H1 (cell line): ENCODE measurements at regions not wholly inside any gene's neighbourhood (a gene's known extent, or its start where the extent isn't known, plus 50 kb on each side); places are given as distances from the start of the nearest gene placed in this dataset.

Experiments used
- CEBPB ChIP-seq: IDR thresholded peaks from 2 replicates; pipeline ENCODE4 v1.6.1; 2012; ENCODE audit warnings: low read depth, low read length
- CHD1 ChIP-seq: IDR thresholded peaks from 2 replicates; pipeline ENCODE4 v1.6.1; 2012; ENCODE audit warnings: low read depth, low read length, improper control_type of control experiment
- CREB1 ChIP-seq: IDR thresholded peaks from 2 replicates; pipeline ENCODE4 v1.6.1; 2012; ENCODE audit warnings: inconsistent platforms
- EZH2 ChIP-seq: fragments of 200-600 bp; sonication (generic); IDR thresholded peaks from 2 replicates; pipeline ENCODE4 v1.7.1; 2012; ENCODE audit warnings: low read depth, mild to moderate bottlenecking, moderate library complexity, low read length, inconsistent platforms; ENCODE audit not compliant: severe bottlenecking
- FOSL1 ChIP-seq: IDR thresholded peaks from 2 replicates; pipeline ENCODE4 v1.6.1; 2011; ENCODE audit warnings: mild to moderate bottlenecking, low read depth, low read length, moderate library complexity; ENCODE audit not compliant: insufficient read depth
- JUN ChIP-seq: IDR thresholded peaks from 2 replicates; pipeline ENCODE4 v1.6.1; 2011; ENCODE audit warnings: low read depth, mild to moderate bottlenecking, improper control_type of control experiment, low read length
- POLR2A ChIP-seq, 2 experiments: IDR thresholded peaks; 1 replicate in 1 of 2; 2 replicates in 1 of 2; pipeline ENCODE4 v1.6.1; 2011; ENCODE audit warnings: low read depth in 2 of 2, low read length in 2 of 2, mild to moderate bottlenecking in 2 of 2; ENCODE audit errors: control extremely low read depth in 1 of 2
- POLR2AphosphoS5 ChIP-seq: IDR thresholded peaks from 2 replicates; pipeline ENCODE4 v1.6.1; 2011; ENCODE audit warnings: low read depth, low read length
- SP2 ChIP-seq: IDR thresholded peaks from 2 replicates; pipeline ENCODE4 v1.6.1; 2012; ENCODE audit warnings: mild to moderate bottlenecking, low read length, inconsistent platforms
- SP4 ChIP-seq: IDR thresholded peaks from 2 replicates; pipeline ENCODE4 v1.6.1; 2012; ENCODE audit warnings: low read length, inconsistent platforms
- TEAD4 ChIP-seq: IDR thresholded peaks from 2 replicates; pipeline ENCODE4 v1.6.1; 2012; ENCODE audit warnings: low read depth, low read length, inconsistent platforms, mixed read lengths
- TF ChIP-seq, protein P1 (sequence below), 3 experiments: IDR thresholded peaks; 1 replicate in 2 of 3; 2 replicates in 1 of 3; pipeline versions ENCODE4 v1.5.1 to v1.6.1; 2011; ENCODE audit warnings: low read length in 3 of 3, mild to moderate bottlenecking in 3 of 3, inconsistent platforms in 2 of 3, low read depth in 1 of 3, moderate library complexity in 1 of 3; ENCODE audit not compliant: insufficient read depth in 1 of 3; ENCODE audit errors: control extremely low read depth in 1 of 3
- TF ChIP-seq, protein P2 (sequence below): IDR thresholded peaks from 2 replicates; pipeline ENCODE4 v1.6.1; 2012; ENCODE audit warnings: low read length, inconsistent platforms
- TF ChIP-seq, protein P3 (sequence below): IDR thresholded peaks from 2 replicates; pipeline ENCODE4 v1.6.1; 2012; ENCODE audit warnings: inconsistent platforms

DNA sequence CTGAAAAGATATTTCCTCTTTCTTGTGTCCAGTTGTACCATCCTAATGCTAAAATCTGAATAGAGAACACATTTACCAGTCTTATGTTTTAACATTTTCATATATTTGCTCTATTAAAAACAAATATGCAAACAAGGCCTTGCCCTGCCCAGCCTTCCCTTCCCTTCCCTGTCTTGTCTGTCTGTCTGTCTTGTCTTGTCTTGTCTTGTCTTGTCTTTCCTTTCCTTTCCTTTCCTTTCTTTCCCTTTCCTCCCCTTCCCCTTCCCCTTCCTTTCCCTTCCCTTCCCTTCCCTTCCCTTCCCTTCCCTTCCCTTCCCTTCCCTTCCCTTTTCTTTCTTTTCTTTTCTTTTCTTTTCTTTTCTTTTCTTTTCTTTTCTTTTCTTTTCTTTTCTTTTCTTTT, 1103.5 kb downstream of the STIM2 start:
- TF ChIP-seq SP2, result no peak
- TF ChIP-seq, protein P1, sequence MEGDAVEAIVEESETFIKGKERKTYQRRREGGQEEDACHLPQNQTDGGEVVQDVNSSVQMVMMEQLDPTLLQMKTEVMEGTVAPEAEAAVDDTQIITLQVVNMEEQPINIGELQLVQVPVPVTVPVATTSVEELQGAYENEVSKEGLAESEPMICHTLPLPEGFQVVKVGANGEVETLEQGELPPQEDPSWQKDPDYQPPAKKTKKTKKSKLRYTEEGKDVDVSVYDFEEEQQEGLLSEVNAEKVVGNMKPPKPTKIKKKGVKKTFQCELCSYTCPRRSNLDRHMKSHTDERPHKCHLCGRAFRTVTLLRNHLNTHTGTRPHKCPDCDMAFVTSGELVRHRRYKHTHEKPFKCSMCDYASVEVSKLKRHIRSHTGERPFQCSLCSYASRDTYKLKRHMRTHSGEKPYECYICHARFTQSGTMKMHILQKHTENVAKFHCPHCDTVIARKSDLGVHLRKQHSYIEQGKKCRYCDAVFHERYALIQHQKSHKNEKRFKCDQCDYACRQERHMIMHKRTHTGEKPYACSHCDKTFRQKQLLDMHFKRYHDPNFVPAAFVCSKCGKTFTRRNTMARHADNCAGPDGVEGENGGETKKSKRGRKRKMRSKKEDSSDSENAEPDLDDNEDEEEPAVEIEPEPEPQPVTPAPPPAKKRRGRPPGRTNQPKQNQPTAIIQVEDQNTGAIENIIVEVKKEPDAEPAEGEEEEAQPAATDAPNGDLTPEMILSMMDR (IDR thresholded peaks at IDR 0.05; ENCODE audit: control extremely low read depth in 1 of 3, insufficient read depth in 1 of 3, low read depth in 1 of 3, low read length in 3 of 3), result no peak
- no peak for TF ChIP-seq POLR2AphosphoS5
- no peak for TF ChIP-seq FOSL1
- no peak for TF ChIP-seq EZH2
- no peak for TF ChIP-seq TEAD4
- TF ChIP-seq CEBPB, result no peak
- TF ChIP-seq, protein P2, sequence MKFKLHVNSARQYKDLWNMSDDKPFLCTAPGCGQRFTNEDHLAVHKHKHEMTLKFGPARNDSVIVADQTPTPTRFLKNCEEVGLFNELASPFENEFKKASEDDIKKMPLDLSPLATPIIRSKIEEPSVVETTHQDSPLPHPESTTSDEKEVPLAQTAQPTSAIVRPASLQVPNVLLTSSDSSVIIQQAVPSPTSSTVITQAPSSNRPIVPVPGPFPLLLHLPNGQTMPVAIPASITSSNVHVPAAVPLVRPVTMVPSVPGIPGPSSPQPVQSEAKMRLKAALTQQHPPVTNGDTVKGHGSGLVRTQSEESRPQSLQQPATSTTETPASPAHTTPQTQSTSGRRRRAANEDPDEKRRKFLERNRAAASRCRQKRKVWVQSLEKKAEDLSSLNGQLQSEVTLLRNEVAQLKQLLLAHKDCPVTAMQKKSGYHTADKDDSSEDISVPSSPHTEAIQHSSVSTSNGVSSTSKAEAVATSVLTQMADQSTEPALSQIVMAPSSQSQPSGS, result no peak
- TF ChIP-seq SP4, result no peak
- TF ChIP-seq, protein P3, sequence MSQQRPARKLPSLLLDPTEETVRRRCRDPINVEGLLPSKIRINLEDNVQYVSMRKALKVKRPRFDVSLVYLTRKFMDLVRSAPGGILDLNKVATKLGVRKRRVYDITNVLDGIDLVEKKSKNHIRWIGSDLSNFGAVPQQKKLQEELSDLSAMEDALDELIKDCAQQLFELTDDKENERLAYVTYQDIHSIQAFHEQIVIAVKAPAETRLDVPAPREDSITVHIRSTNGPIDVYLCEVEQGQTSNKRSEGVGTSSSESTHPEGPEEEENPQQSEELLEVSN, result no peak
- no peak for TF ChIP-seq CHD1
- no peak for TF ChIP-seq CREB1
- no peak for TF ChIP-seq POLR2A (IDR thresholded peaks at IDR 0.05; ENCODE audit: control extremely low read depth in 1 of 2, low read depth in 2 of 2, low read length in 2 of 2)
- TF ChIP-seq JUN, result no peak
